ENCODE measurements at regions not wholly inside any gene's neighbourhood (a gene's known extent, or its start where the extent isn't known, plus 50 kb on each side); places are given as distances from the start of the nearest gene placed in this dataset.

- no peak for DNase-seq (ENCODE audit: low read depth in 2 of 2)
Observed at GRCh38 chr4:35525192-35525978, 718.9 kb downstream of the ARAP2 start.

GRCh38 chr4:35526456-35526855 lies 717.9 kb downstream of the ARAP2 start:
- no peak for DNase-seq (ENCODE audit: low read depth in 2 of 2)

GRCh38 chr4:35534962-35535361 lies 709.4 kb downstream of the ARAP2 start:
- no peak for DNase-seq (ENCODE audit: low read depth in 2 of 2)

GRCh38 chr4:35538807-35539206 lies 705.5 kb downstream of the ARAP2 start:
- DNase-seq (ENCODE audit: low read depth in 2 of 2) = no peak

GRCh38 chr4:35539404-35540055 lies 704.8 kb downstream of the ARAP2 start:
- no peak for DNase-seq (ENCODE audit: low read depth in 2 of 2)

GRCh38 chr4:35541146-35541887 lies 703.0 kb downstream of the ARAP2 start:
- no peak for DNase-seq (ENCODE audit: low read depth in 2 of 2)

- no peak for DNase-seq (ENCODE audit: low read depth in 2 of 2)
Observed at GRCh38 chr4:35541888-35542213, 702.5 kb downstream of the ARAP2 start.

- no peak for DNase-seq (ENCODE audit: low read depth in 2 of 2)
Observed at GRCh38 chr4:35548921-35549320, 695.4 kb downstream of the ARAP2 start.

GRCh38 chr4:35556387-35556786 lies 687.9 kb downstream of the ARAP2 start:
- DNase-seq (ENCODE audit: low read depth in 2 of 2) = no peak

- no peak for DNase-seq (ENCODE audit: low read depth in 2 of 2)
Observed at GRCh38 chr4:35559559-35560365, 684.6 kb downstream of the ARAP2 start.

GRCh38 chr4:35562861-35563260 lies 681.5 kb downstream of the ARAP2 start:
- DNase-seq (ENCODE audit: low read depth in 2 of 2) = no peak

GRCh38 chr4:35565640-35566039 lies 678.7 kb downstream of the ARAP2 start:
- no peak for DNase-seq (ENCODE audit: low read depth in 2 of 2)

GRCh38 chr4:35591035-35591434 lies 653.3 kb downstream of the ARAP2 start:
- no peak for DNase-seq (ENCODE audit: low read depth in 2 of 2)

GRCh38 chr4:35604252-35604651 lies 640.1 kb downstream of the ARAP2 start:
- no peak for DNase-seq (ENCODE audit: low read depth in 2 of 2)

GRCh38 chr4:35604724-35605123 lies 639.6 kb downstream of the ARAP2 start:
- no peak for DNase-seq (ENCODE audit: low read depth in 2 of 2)

- DNase-seq (ENCODE audit: low read depth in 2 of 2) = no peak
Observed at GRCh38 chr4:35608205-35608604, 636.1 kb downstream of the ARAP2 start.

GRCh38 chr4:35614120-35614519 lies 630.2 kb downstream of the ARAP2 start:
- DNase-seq (ENCODE audit: low read depth in 2 of 2) = no peak

GRCh38 chr4:35639929-35640328 lies 604.4 kb downstream of the ARAP2 start:
- DNase-seq (ENCODE audit: low read depth in 2 of 2) = no peak

- no peak for DNase-seq (ENCODE audit: low read depth in 2 of 2)
Observed at GRCh38 chr4:35643661-35644060, 600.7 kb downstream of the ARAP2 start.

- no peak for DNase-seq (ENCODE audit: low read depth in 2 of 2)
Observed at GRCh38 chr4:35644591-35644990, 599.7 kb downstream of the ARAP2 start.

- DNase-seq (ENCODE audit: low read depth in 2 of 2) = no peak
Observed at GRCh38 chr4:35649011-35649410, 595.3 kb downstream of the ARAP2 start.

GRCh38 chr4:35649778-35650177 lies 594.5 kb downstream of the ARAP2 start:
- no peak for DNase-seq (ENCODE audit: low read depth in 2 of 2)

Measured in stimulated activated CD8-positive, alpha-beta memory T cell treated with anti-CD3 and anti-CD28 coated beads, Interleukin-2, amount 100 ng/mL, for 48 hours (primary cell).